ENCODE measurements at regions not wholly inside any gene's neighbourhood (a gene's known extent, or its start where the extent isn't known, plus 50 kb on each side); places are given as distances from the start of the nearest gene placed in this dataset.

GRCh38 chr18:22307528-22307927, 110.2 kb downstream of the CTAGE1 start:
- TF ChIP-seq CTCF (IDR thresholded peaks at IDR 0.05) (no peak), POLR2A (IDR thresholded peaks at IDR 0.05) (no peak), EP300 (IDR thresholded peaks at IDR 0.05) (no peak)

Measured in tibial nerve (tissue), 4 donors.